Body of pancreas (tissue), 4 donors: ENCODE measurements at regions not wholly inside any gene's neighbourhood (a gene's known extent, or its start where the extent isn't known, plus 50 kb on each side); places are given as distances from the start of the nearest gene placed in this dataset.

ENCODE experiments used
- CTCF ChIP-seq, 7 experiments: fragments of 450-650 bp in 4 of 7; fragments of 200-600 bp in 3 of 7; sonication (generic) in 3 of 7; IDR thresholded peaks; one replicate each; pipeline ENCODE4 v1.5.1; 2016 to 2019; ENCODE audit warnings: antibody characterized with exemption in 7 of 7
- POLR2A ChIP-seq, 3 donors: fragments of 450-650 bp; IDR thresholded peaks; one replicate each; pipeline ENCODE4 v1.6.1; 2016; ENCODE audit warnings: antibody characterized with exemption in 3 of 3, mild to moderate bottlenecking in 2 of 3

- TF ChIP-seq CTCF (IDR thresholded peaks at IDR 0.05) = no peak
- TF ChIP-seq POLR2A (IDR thresholded peaks at IDR 0.05) = no peak
Measured at GRCh38 chr12:31818623-31819268, 89.9 kb upstream of the AMN1 start.
